Head of caudate nucleus (tissue), 42 donors: ENCODE measurements at regions not wholly inside any gene's neighbourhood (a gene's known extent, or its start where the extent isn't known, plus 50 kb on each side); places are given as distances from the start of the nearest gene placed in this dataset.
A peak's percentile ranks its signal among the peaks of the same experiment; 100 is the strongest.
"Not testable (repeated sequence)": the region's sequence is repeated elsewhere in the genome, so short reads cannot be mapped to it uniquely, and the experiment has no call there.

ENCODE experiments used
- DNase-seq, 42 donors: peaks; one replicate each; pipeline versions ENCODE4 v3.0.0 to v3.0.0-alpha.2; 2020 to 2021; ENCODE audit warnings: mixed read lengths in 7 of 42
- intact Hi-C: fragments of 100-400 bp; cut with DNase I; formaldehyde crosslinking; loops from one replicate; pipeline ENCODE4 v1.15.0; 2022

DNA sequence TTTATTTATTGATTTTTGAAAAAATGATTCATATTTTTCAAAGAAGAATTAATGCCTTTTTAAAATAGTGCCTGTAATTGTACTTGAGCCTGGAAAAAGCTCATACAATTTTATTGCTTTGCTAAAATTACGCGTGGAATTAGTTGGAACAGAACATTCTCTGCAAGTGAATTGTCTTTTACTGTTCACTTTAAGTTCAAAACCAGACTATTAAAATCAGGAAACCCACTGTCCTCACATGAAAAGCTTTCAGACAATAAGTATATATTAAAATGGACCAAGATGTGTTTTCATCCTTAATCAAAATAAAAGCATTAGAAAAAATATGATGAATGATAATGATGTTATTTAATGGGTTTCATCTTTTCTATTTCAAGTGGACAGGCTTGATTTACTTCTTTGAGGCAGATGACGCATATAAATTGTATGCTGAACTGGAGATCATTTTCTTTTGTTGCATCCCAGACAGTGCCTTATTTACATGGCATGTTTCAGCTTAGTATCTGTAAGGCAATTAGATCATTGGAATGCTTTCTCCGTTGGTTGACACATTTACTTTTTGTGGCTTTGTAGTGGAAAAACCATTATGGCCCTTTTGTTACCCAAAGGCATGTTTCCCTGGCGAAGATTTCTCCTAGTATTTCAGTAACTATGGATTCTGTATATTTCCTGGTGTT lies 299.0 kb upstream of the MAGEC2 start:
- intact Hi-C loops: no loop called here
- no peak for DNase-seq

DNA sequence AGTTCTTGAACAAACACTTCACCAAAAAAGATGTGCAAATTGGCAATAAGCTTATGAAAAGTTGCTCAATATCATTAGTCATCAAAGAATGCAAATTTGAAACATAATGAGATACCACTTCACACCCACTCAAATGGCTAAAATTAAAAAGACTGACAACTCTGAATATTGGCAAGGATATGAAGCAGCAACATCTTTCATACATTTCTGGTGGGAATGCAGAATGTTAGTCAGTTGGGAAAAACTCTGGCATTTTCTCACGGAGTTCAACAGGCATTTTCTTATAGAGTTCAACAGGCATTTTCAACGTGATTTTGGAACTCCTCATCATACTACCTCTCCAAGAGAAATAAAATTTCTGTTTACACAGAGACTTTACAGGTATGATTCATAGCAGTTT lies 297.4 kb upstream of the MAGEC2 start:
- intact Hi-C loops: no loop called here
- peak in 2 of 42 donors; percentile 11 to 37 for DNase-seq

DNA sequence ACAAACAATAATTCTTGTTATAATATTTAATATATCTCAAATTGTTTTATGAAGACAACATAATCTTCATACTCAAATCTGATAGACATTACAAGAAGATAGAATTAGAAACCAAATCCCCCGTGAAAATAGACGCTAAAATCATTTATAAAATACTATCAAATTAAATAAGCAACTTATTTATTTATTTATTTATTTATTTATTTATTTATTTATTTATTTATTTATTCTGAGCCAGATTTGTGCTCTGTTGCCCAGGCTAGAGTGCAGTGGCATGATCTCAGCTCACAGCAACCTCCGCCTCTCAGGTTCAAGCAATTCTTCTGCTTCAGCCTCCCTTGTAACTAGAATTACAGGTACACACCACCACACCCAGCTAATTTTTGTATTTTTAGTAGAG lies 294.9 kb upstream of the MAGEC2 start:
- no peak for DNase-seq
- intact Hi-C loops: no loop called here

DNA sequence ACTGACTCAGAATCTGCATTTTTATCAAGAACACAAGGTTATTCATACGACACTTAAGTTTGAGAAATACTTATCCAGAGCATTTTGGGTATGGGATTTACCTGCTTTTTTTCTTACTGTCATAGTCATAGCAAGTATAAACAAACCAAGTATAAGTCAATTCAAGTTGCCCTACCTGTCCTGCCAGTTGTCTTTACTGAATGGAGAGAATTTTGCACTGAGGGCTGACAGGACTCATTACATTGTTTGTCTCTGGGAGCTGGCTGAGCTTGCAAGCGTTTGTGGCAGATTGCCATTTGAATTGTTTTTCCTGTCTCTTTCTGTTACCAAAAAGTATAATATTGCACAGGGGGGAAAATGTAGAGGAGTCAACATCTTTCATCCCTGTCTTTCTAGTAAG lies 278.9 kb upstream of the MAGEC2 start:
- intact Hi-C loops: no loop called here

DNA sequence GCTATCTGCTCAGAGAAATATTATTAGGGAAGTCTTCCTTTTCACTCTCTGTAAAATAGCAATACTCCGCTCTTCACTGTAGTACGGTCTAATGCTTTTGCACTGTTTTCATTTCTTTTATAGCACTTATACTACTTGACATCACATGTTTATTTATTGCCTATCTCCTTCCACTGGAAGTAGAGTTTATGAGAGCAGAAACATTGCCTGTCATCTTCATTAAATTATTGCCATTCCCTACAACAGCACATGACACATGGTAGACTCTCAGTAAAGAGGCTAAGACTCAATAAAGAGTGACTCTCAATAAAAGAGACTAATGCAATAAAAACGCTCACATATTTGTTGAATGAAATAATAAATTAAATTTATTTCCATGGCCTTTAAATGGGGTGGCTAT lies 241.3 kb upstream of the MAGEC2 start:
- no peak for DNase-seq
- intact Hi-C loops: no loop called here

More for the DNA sequence above, 278.9 kb upstream of the MAGEC2 start:
- no peak for DNase-seq

DNA sequence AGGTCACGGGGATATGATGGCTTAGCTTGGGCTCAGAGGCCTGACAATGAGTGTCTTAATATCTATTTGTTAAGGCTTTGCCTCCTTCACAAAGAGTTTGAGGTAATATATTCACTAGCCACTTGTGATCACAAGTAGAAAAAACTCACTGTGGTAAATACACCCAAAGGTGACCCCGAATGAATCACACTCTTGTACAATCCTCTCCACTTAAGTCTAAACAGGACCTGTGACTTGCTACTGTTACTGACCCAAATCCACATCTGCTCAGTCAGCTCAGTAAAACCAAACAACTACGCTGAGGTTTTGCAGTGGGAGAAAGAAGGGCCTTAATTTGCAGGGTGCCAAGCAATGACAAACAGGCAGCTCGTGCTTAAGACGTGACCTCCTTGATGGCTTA lies 223.8 kb upstream of the MAGEC2 start:
- intact Hi-C loops: no loop called here
- no peak for DNase-seq

DNA sequence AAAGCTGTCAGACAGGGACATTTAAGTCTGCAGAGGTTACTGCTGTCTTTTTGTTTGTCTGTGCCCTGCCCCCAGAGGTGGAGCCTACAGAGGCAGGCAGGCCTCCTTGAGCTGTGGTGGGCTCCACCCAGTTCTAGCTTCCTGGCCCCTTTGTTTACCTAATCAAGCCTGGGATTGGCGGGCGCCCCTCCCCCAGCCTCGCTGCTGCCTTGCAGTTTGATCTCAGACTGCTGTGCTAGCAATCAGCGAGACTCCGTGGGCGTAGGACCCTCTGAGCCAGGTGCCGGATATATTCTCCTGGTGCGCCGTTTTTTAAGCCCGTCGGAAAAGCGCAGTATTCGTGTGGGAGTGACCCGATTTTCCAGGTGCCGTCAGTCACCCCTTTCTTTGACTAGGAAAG lies 185.9 kb upstream of the MAGEC2 start:
- intact Hi-C loops, DNase-seq: not testable (repeated sequence)

DNA sequence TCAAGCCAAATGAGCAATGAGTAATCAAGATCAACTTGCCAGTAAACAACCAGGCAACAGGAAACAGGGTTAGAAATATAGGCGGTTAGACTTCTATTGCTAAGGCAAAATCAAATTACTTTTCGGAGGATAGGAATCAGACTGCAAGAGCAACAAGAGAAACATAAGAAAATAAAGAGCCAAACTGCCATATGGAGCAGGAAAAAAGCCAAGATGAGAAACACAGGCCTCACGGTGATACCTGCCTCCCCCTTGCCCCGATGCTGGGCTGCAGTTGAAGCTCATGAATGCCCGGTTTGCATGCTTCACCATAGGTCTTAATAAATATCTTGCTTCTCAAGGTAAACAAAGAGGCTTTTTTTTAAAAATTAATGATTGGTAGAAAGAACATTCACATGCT lies 158.4 kb upstream of the MAGEC2 start:
- no peak for DNase-seq
- intact Hi-C loops: no loop called here

DNA sequence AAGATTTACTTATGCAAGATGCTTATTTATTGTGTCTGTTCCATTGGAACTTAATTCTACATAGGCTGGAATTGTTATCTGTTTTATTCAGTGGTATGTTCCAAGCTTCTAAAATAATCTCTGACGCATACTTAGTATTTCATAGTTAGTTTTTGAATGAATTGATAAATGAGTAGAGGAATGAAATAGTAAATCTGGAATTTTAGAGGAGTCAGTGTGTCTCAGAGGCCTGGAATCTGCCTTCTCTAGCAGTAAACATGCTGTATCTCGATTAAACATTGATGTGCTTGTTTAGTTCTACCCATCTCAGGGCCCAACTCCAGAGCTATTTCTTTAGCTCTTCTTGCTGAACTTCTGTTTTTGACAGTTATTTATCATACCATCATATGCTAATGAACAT lies 154.2 kb upstream of the MAGEC2 start:
- intact Hi-C loops: no loop called here
- no peak for DNase-seq

DNA sequence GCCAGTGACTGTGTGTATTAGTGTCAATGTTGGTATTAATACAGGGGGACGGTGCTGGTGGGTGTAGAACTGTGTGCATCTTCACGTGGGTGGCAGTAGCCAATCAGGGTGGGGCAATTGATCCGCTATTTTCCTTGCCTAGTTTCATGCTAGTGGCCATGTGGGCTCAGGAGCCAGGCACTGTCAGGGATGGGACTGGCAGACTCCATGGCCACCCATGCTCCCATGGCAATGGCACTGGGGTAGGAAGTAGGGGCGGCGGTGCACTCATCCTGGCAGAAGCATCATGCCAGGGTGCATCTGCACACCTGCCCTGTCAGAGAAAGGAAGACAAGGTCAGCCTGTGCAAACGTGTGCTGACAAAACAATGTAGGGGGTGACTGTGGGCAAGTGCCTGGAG lies 122.1 kb upstream of the MAGEC2 start:
- no peak for DNase-seq
- intact Hi-C loops: no loop called here

DNA sequence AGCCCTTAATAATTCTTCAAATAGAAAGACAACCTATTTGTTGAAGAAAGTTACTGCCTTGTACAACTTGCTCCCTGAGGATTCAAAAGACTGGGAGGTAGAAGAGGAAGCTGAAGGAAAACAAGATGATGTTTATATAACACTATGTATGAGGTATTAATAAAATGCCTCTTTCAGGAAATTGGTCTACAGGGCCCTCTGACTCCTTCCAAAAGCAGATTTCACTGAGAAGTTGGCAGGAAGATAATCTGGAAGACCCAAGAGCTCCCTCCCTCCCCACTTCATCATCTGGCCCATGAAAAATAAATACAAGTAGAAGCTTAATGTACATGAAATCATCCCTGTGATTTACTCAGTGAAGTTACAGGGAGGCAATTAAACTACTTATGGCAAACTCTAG lies 107.5 kb upstream of the MAGEC2 start:
- no peak for DNase-seq
- intact Hi-C loops: no loop called here

DNA sequence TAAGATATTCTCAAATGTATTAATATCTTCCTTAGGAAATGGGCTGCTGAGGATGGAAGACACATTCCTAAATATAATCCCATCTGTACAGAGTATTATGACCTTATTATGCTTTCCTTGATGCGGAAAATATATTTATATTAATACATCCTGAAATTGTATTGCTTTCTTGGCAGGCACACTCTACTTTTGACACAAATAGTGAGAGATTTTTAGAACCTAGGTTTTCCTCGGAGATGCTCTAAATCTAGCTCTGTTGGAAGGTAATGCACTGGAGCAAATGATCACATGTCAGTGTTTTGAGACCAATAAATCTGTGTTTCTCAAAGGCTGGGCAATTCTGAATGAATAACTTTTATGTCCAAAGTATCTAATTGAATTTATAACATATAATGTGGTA lies 94.3 kb upstream of the MAGEC2 start:
- no peak for DNase-seq
- intact Hi-C loops: no loop called here

DNA sequence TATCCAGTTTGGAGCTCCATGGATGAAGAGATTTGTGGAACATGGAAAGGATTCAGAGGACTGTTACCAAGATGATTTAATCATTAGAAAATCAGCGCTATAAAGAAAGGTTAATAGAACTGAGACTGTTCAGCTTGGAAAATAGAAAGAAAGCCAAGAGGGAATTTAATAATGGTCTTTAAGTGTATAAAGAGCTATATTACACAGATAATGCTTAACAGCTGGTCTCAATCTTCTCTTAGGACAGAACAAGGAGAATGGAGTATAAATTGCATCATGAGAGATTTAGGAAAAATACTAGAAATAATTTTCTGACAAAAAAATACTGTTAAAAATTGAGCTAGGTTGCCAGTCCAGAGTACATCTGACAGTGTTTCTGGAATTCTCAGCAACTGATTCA lies 91.3 kb upstream of the MAGEC2 start:
- intact Hi-C loops: no loop called here
- no peak for DNase-seq

DNA sequence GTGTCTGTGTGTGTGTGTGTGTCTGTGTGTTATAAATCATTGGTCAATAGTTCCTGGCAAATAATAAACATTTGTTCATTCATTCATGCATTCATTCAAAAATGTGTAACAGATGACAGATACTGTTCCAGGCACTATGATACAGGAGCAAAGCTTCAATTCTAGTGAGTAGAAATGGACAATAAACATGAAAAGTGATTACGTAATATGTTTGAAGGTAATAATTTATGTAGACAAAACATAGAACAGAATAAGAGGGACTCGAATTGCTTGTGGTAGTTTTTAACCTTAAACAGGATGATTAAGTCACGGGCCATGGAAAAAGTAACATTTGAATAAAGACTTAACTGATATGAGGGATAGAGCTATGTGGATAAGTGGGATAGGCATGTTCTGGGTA lies 90.1 kb upstream of the MAGEC2 start:
- no peak for DNase-seq
- intact Hi-C loops: no loop called here

DNA sequence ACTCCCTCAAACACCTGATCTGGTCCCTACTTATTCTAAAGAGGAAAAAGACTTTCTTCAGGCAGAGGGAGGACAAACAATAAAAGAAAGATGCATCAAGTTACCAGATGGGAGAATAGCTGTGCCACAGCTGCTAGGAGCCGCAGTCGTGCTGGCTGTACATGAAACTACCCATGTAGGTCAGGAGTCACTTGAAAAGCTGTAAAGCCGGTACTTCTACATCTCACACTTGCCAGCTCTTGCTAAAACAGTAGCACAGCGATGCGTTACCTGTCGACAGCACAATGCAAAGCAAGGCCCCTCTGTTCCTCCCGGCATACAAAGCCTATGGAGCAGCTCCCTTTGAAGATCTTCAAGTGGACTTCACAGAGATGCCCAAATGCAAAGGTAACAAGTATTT lies 65.1 kb upstream of the MAGEC2 start:
- intact Hi-C loops: not testable (repeated sequence)

DNA sequence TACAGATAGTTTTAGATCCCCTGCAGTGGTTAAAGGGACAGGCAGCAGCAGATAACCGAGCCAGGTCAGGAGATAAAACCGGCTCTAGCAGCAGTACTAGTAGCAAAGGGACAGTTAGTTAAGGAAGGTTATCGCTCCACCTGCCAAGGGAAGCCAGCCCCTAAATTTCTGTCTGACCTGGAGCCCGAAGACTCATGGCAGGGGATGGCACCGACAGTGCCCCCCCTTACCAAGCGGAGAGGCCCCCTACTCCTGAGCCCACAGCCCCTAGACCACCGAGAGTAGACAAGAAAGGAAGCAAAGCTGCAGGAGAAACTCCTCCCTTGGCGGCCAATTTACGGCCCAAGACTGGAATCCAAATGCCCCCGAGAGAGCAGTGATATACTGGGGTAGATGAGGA lies 61.3 kb upstream of the MAGEC2 start:
- no peak for DNase-seq
- intact Hi-C loops: no loop called here

More for the DNA sequence above, 65.1 kb upstream of the MAGEC2 start:
- DNase-seq: not testable (repeated sequence)

DNA sequence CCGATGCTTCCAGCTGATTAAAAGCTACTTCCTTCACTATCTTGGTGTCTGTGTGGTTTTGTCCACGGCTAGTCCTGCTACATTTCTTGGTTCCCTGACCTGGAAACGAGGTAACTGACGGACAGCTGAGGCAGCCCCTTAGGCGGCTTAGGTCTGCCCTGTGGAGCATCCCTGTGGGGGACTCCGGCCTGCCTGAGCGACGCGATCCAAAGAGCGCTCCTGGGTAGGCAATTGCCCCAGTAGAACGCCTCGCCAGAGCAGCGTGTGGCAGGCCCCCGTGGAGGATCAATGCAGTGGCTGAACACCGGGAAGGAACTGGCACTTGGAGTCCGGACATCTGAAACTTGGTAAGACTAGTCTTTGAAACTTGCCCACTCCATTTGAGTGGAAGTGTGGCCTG lies 60.5 kb upstream of the MAGEC2 start:
- DNase-seq, intact Hi-C loops: not testable (repeated sequence)

DNA sequence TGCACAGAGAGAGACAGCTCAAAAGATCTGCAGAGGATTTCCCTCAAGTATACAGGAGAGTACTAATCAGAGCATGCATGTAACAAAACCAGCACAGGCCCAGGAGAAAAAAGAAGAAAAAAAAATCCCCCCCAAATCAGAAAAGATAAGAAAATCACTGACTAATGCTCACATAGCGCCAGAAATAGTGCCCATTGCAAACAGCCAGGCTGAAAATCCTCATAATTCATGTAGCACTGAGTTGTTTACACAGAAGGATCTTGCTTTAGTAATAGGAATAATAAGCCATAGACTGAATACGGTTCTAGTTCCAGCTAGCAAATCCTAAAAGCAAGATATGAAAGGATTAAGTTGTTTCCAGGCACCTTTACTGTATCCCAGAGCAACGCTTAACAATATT lies 51.8 kb upstream of the MAGEC2 start:
- no peak for DNase-seq
- intact Hi-C loops: no loop called here
